NCI-H2029 (cell line): ENCODE measurements at regions not wholly inside any gene's neighbourhood (a gene's known extent, or its start where the extent isn't known, plus 50 kb on each side); places are given as distances from the start of the nearest gene placed in this dataset.

Experiments used
- DNase-seq: peaks from one replicate; lab custom pipeline; 2025; lab: John Stamatoyannopoulos, UW

- DNase-seq = no peak
Observed at GRCh38 chr20:17858450-17859001, 110.1 kb downstream of the SNX5 start.

GRCh38 chr20:17857639-17858449, 110.8 kb downstream of the SNX5 start:
- DNase-seq = no peak

GRCh38 chr20:17856837-17857605, 111.6 kb downstream of the SNX5 start:
- DNase-seq = no peak

GRCh38 chr20:17856024-17856564, 112.5 kb downstream of the SNX5 start:
- no peak for DNase-seq

GRCh38 chr20:17854307-17854903, 114.2 kb downstream of the SNX5 start:
- peak; percentile 19 for DNase-seq

GRCh38 chr20:17852323-17852722, 116.3 kb downstream of the SNX5 start:
- no peak for DNase-seq

- no peak for DNase-seq
Observed at GRCh38 chr20:17850684-17851026, 117.9 kb downstream of the SNX5 start.

- DNase-seq = no peak
Observed at GRCh38 chr20:17849901-17850683, 118.5 kb downstream of the SNX5 start.

GRCh38 chr20:17849138-17849900, 119.3 kb downstream of the SNX5 start:
- DNase-seq = no peak

GRCh38 chr20:17848249-17849048, 120.1 kb downstream of the SNX5 start:
- DNase-seq = peak; percentile 54

- DNase-seq = no peak
Observed at GRCh38 chr20:17845701-17846475, 122.7 kb downstream of the SNX5 start.

GRCh38 chr20:17844549-17845298, 123.9 kb downstream of the SNX5 start:
- no peak for DNase-seq

- no peak for DNase-seq
Observed at GRCh38 chr20:17844133-17844429, 124.5 kb downstream of the SNX5 start.

- no peak for DNase-seq
Observed at GRCh38 chr20:17843246-17844132, 125.1 kb downstream of the SNX5 start.

GRCh38 chr20:17841751-17842215, 126.8 kb downstream of the SNX5 start:
- DNase-seq = no peak

- DNase-seq = no peak
Observed at GRCh38 chr20:17840423-17840822, 128.2 kb downstream of the SNX5 start.

- DNase-seq = no peak
Observed at GRCh38 chr20:17838921-17839320, 129.7 kb downstream of the SNX5 start.

GRCh38 chr20:17837179-17837578, 131.4 kb downstream of the SNX5 start:
- no peak for DNase-seq
